ENCODE measurements at regions not wholly inside any gene's neighbourhood (a gene's known extent, or its start where the extent isn't known, plus 50 kb on each side); places are given as distances from the start of the nearest gene placed in this dataset.

- TF ChIP-seq ZSCAN29 (CRISPR knock-in tag; conservative IDR thresholded peaks at IDR 0.05) = no peak
- TF ChIP-seq ZFP36 (IDR thresholded peaks at IDR 0.05; ENCODE audit: borderline replicate concordance, low read depth, low read length, partially characterized antibody) = no peak
These were observed 380.5 kb downstream of the SLCO4C1 start (continued) for GRCh38 chr5:101915554-101915953.

GRCh38 chr5:101904736-101905135, 391.3 kb downstream of the SLCO4C1 start:
- Histone ChIP-seq H3K4me3 (replicated peaks in 1 of 3; ENCODE audit: insufficient read depth in 1 of 3, low read depth in 2 of 3, low read length in 3 of 3) (no peak overlapping the region), H3K36me3 (replicated peaks in 1 of 2; ENCODE audit: control insufficient read depth in 1 of 2, insufficient read depth in 2 of 2, low read length in 2 of 2) (no peaks in the 10 kb centered on the region), H3K27ac (ENCODE audit: extremely low read length, insufficient read depth, low read length) (no peak overlapping the region), H2AFZ (ENCODE audit: low read length) (no peak overlapping the region), H3K4me1 (ENCODE audit: insufficient read depth, low read length) (no peaks in the 10 kb centered on the region), H3K27me3 (ENCODE audit: control insufficient read depth in 1 of 2, insufficient read depth in 2 of 2, low read length in 2 of 2) (no peaks in the 10 kb centered on the region), H3K79me2 (ENCODE audit: insufficient read depth, low read length) (no peaks in the 10 kb centered on the region), H3K9me3 (ENCODE audit: low read length) (no peaks in the 10 kb centered on the region), H4K20me1 (ENCODE audit: insufficient read depth, low read length) (no peaks in the 10 kb centered on the region), H3K4me2 (ENCODE audit: low read depth, low read length) (no peak overlapping the region), H3K9ac (ENCODE audit: insufficient read depth, low read depth, low read length) (no peak overlapping the region)
- in situ Hi-C loops (cut with HindIII; ENCODE audit: extremely low pct_ligation_motif_present, low pct_unique_long_range_greater_than_20kb) = no loop called here
- 0% methylated on average over 1 of the region's 1 CpG for WGBS (ENCODE audit: low lambda C conversion rate)
- FAIRE-seq = no peak
- no peak for ATAC-seq
- CTCF ChIA-PET (ENCODE audit: low intra/inter-chr PET ratio, low total read pairs) = no interaction called here
- TF ChIP-seq ZSCAN5A (CRISPR knock-in tag; IDR thresholded peaks at IDR 0.05; ENCODE audit: borderline replicate concordance) (no peak), ZNF256 (CRISPR knock-in tag; conservative IDR thresholded peaks at IDR 0.05) (no peak), ZNF713 (CRISPR knock-in tag; IDR thresholded peaks at IDR 0.05) (no peak), CEBPB (IDR thresholded peaks at IDR 0.05; ENCODE audit: borderline replicate concordance, low read depth, low read length) (peak; percentile 50; the same call in 1 of the 2 replicates)
- BruUV-seq (replicated peaks) = no TSS peak
- DNase-seq (ENCODE audit: low spot score) = no peak
- POLR2A ChIA-PET = no interaction called here
- intact Hi-C loops (cut with micrococcal nuclease; ENCODE audit: unreplicated experiment) = no loop called here

- ChIA-PET CTCF (ENCODE audit: low intra/inter-chr PET ratio, low total read pairs) (no interaction called here), POLR2A (no interaction called here)
- WGBS (ENCODE audit: low lambda C conversion rate) = 24% methylated on average over 5 of the region's 5 CpGs
- Histone ChIP-seq H3K9ac (ENCODE audit: insufficient read depth, low read depth, low read length) (no peak overlapping the region), H3K36me3 (replicated peaks in 1 of 2; ENCODE audit: control insufficient read depth in 1 of 2, insufficient read depth in 2 of 2, low read length in 2 of 2) (no peaks in the 10 kb centered on the region), H3K9me3 (ENCODE audit: low read length) (no peaks in the 10 kb centered on the region), H3K4me2 (ENCODE audit: low read depth, low read length) (no peak overlapping the region), H3K4me1 (ENCODE audit: insufficient read depth, low read length) (no peaks in the 10 kb centered on the region), H3K27ac (ENCODE audit: extremely low read length, insufficient read depth, low read length) (no peak overlapping the region), H3K4me3 (replicated peaks in 1 of 3; ENCODE audit: insufficient read depth in 1 of 3, low read depth in 2 of 3, low read length in 3 of 3) (no peak overlapping the region), H4K20me1 (ENCODE audit: insufficient read depth, low read length) (no peaks in the 10 kb centered on the region), H2AFZ (ENCODE audit: low read length) (peak overlapping the region; percentile 15), H3K27me3 (ENCODE audit: control insufficient read depth in 1 of 2, insufficient read depth in 2 of 2, low read length in 2 of 2) (no peaks in the 10 kb centered on the region), H3K79me2 (ENCODE audit: insufficient read depth, low read length) (no peaks in the 10 kb centered on the region)
- in situ Hi-C loops (cut with HindIII; ENCODE audit: extremely low pct_ligation_motif_present, low pct_unique_long_range_greater_than_20kb) (no loop called here), intact Hi-C loops (cut with micrococcal nuclease; ENCODE audit: unreplicated experiment) (no loop called here)
- ATAC-seq (peak; percentile 42; the same call in 2 of the 3 replicates), DNase-seq (ENCODE audit: low spot score) (no peak), FAIRE-seq (no peak)
- no TSS peak for BruUV-seq (replicated peaks)
- TF ChIP-seq ZNF44 (CRISPR knock-in tag; IDR thresholded peaks at IDR 0.05) (no peak), ZNF776 (CRISPR knock-in tag; IDR thresholded peaks at IDR 0.05) (no peak), TP53 (CRISPR knock-in tag; conservative IDR thresholded peaks at IDR 0.05) (no peak), ZBTB39 (CRISPR knock-in tag; IDR thresholded peaks at IDR 0.05) (no peak), KDM1A (CRISPR knock-in tag; IDR thresholded peaks at IDR 0.05) (no peak), RXRB (CRISPR knock-in tag; IDR thresholded peaks at IDR 0.05; ENCODE audit: borderline replicate concordance) (no peak), ZGPAT (CRISPR knock-in tag; IDR thresholded peaks at IDR 0.05) (no peak), ATF3 (CRISPR knock-in tag; IDR thresholded peaks at IDR 0.05) (no peak)
These were observed 398.2 kb downstream of the SLCO4C1 start for GRCh38 chr5:101897914-101898313.
